ENCODE measurements at regions not wholly inside any gene's neighbourhood (a gene's known extent, or its start where the extent isn't known, plus 50 kb on each side); places are given as distances from the start of the nearest gene placed in this dataset.
A peak's percentile ranks its signal among the peaks of the same experiment; 100 is the strongest.

DNA sequence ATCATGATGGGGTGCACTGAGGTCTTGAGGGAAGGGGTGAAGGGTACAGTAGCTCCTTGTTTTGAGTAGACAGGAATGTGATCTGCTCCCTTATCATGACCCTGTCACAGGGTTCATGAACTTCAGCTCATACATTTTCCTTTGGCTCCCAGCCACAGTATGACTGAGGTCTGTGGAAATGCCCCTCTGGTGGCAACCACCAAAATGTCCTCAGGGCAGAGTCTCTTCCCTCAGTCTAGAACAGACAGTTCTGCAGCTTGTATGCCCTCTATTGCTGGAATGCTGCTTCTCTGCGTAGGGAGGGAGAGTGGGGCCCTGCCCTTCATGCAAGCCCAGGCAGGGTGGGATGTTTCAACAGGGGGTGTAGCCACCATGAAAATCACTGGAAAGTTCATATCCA, 53.8 kb upstream of the SNCAIP start:
- no peak for DNase-seq (ENCODE audit: low read depth)
- TF ChIP-seq, protein P1, sequence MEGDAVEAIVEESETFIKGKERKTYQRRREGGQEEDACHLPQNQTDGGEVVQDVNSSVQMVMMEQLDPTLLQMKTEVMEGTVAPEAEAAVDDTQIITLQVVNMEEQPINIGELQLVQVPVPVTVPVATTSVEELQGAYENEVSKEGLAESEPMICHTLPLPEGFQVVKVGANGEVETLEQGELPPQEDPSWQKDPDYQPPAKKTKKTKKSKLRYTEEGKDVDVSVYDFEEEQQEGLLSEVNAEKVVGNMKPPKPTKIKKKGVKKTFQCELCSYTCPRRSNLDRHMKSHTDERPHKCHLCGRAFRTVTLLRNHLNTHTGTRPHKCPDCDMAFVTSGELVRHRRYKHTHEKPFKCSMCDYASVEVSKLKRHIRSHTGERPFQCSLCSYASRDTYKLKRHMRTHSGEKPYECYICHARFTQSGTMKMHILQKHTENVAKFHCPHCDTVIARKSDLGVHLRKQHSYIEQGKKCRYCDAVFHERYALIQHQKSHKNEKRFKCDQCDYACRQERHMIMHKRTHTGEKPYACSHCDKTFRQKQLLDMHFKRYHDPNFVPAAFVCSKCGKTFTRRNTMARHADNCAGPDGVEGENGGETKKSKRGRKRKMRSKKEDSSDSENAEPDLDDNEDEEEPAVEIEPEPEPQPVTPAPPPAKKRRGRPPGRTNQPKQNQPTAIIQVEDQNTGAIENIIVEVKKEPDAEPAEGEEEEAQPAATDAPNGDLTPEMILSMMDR (conservative IDR thresholded peaks at IDR 0.05; ENCODE audit: low read depth, low read length) = no peak
- H3K4me3 ChIP-seq (ENCODE audit: low read depth, low read length) = no peak overlapping the region

DNA sequence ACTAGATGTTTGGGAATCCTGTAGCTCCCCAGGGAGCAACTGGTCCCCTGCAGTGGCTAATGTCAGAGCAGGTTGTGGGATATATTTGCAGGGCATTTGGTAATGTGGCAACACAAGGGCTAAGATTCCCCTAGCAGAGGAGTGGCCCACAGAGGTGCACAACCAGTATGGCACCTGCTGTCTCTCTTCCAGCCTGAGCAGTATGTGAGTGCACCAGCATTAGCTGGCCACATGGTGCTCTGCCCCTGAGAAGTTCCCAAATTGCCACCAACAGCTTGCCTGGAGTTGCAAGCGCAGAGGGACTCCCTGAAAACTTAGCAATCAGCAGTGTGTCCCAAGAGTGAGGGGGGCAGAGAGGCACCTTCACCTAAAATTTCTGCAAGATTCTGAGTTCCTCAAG, 53.2 kb upstream of the SNCAIP start:
- no peak overlapping the region for H3K4me3 ChIP-seq (ENCODE audit: low read depth, low read length)
- TF ChIP-seq, protein P1 (conservative IDR thresholded peaks at IDR 0.05; ENCODE audit: low read depth, low read length) = no peak
- no peak for DNase-seq (ENCODE audit: low read depth)

DNA sequence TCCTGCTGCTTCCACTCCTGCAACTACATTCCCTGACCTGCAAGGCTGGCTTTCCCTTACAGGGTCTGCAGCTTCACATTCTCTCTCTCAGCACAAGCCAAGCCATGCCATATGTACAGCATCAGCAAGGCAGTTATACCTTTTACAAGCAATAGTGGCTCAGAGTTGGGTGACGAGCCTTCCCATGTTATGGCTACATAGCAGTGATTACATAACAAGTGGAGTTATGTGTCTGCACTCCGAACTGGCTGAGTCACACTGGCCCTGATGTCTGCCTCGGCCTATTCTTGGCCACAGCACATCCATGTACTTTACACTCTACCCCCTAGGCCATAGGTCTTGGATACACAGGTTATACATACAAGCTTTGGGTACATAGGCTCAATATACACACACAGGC, 52.0 kb upstream of the SNCAIP start:
- TF ChIP-seq, protein P1 (conservative IDR thresholded peaks at IDR 0.05; ENCODE audit: low read depth, low read length) = no peak
- DNase-seq (ENCODE audit: low read depth) = peak; percentile 89
- no peak overlapping the region for H3K4me3 ChIP-seq (ENCODE audit: low read depth, low read length)

DNA sequence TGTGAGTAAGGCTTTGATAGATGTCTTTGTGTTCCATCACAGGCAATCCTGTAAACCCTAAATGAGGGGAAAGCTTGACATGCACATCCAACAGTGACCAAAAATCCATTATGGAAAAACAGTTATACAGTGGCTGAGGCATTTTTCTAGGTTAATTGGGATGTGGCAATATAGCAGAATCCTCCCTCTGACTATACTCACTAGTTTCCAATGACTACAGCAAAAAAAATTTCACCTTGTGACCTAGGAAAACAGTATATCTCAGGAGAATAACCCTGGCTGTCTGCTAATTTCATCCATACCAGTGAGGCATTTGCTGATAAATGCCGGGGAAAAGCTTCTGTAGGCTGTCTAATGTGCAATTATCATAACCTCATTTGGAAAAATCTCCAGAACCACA, 49.9 kb upstream of the SNCAIP start:
- peak; percentile 75 for DNase-seq (ENCODE audit: low read depth)
- H3K4me3 ChIP-seq (ENCODE audit: low read depth, low read length) = no peak overlapping the region
- TF ChIP-seq, protein P1 (conservative IDR thresholded peaks at IDR 0.05; ENCODE audit: low read depth, low read length) = no peak

Data from choroid plexus epithelial cell (primary cell).